ENCODE measurements at regions not wholly inside any gene's neighbourhood (a gene's known extent, or its start where the extent isn't known, plus 50 kb on each side); places are given as distances from the start of the nearest gene placed in this dataset.

- no peak for TF ChIP-seq CTCF (IDR thresholded peaks at IDR 0.05; ENCODE audit: poor library complexity)
- TF ChIP-seq EZH2phosphoT487 (IDR thresholded peaks at IDR 0.05; ENCODE audit: low read depth, severe bottlenecking, unreplicated experiment): no peak
These were observed 122.0 kb upstream of the ONECUT1 start for GRCh38 chr15:52912172-52912571.
